Astrocyte (in vitro differentiated cells and primary cell): ENCODE measurements at regions not wholly inside any gene's neighbourhood (a gene's known extent, or its start where the extent isn't known, plus 50 kb on each side); places are given as distances from the start of the nearest gene placed in this dataset.
"Not testable (repeated sequence)": the region's sequence is repeated elsewhere in the genome, so short reads cannot be mapped to it uniquely, and the experiment has no call there.

Experiments used
- DNase-seq: peaks from one replicate; pipeline ENCODE4 v3.0.0-alpha.2; 2010; ENCODE audit warnings: low read depth
- FAIRE-seq: peaks from 2 replicates; lab custom pipeline; 2011; peaks lifted over from hg19 to GRCh38; lab: Jason Lieb, UNC
- H2AFZ ChIP-seq: 2 replicates; pipeline ENCODE4 v1.6.0; 2012; ENCODE audit warnings: low read depth, low read length, inconsistent platforms
- H3K27ac ChIP-seq: 2 replicates; pipeline ENCODE4 v1.5.1; 2011; ENCODE audit warnings: low read depth, low read length, inconsistent platforms
- H3K27me3 ChIP-seq: 2 replicates; pipeline ENCODE4 v1.6.0; 2011; ENCODE audit warnings: low read length, inconsistent platforms; ENCODE audit not compliant: insufficient read depth
- H3K36me3 ChIP-seq: 2 replicates; pipeline ENCODE4 v1.5.1; 2011; ENCODE audit warnings: low read length, inconsistent platforms; ENCODE audit not compliant: insufficient read depth
- H3K4me1 ChIP-seq: 2 replicates; pipeline ENCODE4 v1.5.1; 2011; ENCODE audit warnings: low read length, inconsistent platforms; ENCODE audit not compliant: insufficient read depth
- H3K4me2 ChIP-seq: 2 replicates; pipeline ENCODE4 v1.6.0; 2012; ENCODE audit warnings: low read length, inconsistent platforms
- H3K4me3 ChIP-seq: 2 replicates; pipeline ENCODE4 v1.5.1; 2011; ENCODE audit warnings: low read depth, mild to moderate bottlenecking, low read length, inconsistent platforms; ENCODE audit not compliant: insufficient read depth
- H3K79me2 ChIP-seq: 2 replicates; pipeline ENCODE4 v1.6.0; 2012; ENCODE audit warnings: mild to moderate bottlenecking, low read length, inconsistent platforms; ENCODE audit not compliant: insufficient read depth
- H3K9ac ChIP-seq: 2 replicates; pipeline ENCODE4 v1.6.0; 2012; ENCODE audit warnings: mild to moderate bottlenecking, low read length, inconsistent platforms
- H3K9me3 ChIP-seq: 2 replicates; pipeline ENCODE4 v1.5.1; 2012; ENCODE audit warnings: low read depth, mild to moderate bottlenecking, low read length, inconsistent platforms; ENCODE audit not compliant: insufficient read depth
- H4K20me1 ChIP-seq: 2 replicates; pipeline ENCODE4 v1.6.0; 2012; ENCODE audit warnings: low read length, inconsistent platforms; ENCODE audit not compliant: insufficient read depth
- H3K27ac Mint-ChIP-seq: one replicate; pipeline ENCODE4 v1.8.0; 2021; ENCODE audit warnings: mild to moderate bottlenecking, mixed read lengths; ENCODE audit not compliant: unreplicated experiment
- H3K27me3 Mint-ChIP-seq: one replicate; pipeline ENCODE4 v1.8.0; 2021; ENCODE audit warnings: low read depth, mixed read lengths; ENCODE audit not compliant: unreplicated experiment
- H3K36me3 Mint-ChIP-seq: one replicate; pipeline ENCODE4 v1.8.0; 2021; ENCODE audit warnings: low read depth, mixed read lengths; ENCODE audit not compliant: unreplicated experiment
- H3K4me1 Mint-ChIP-seq: one replicate; pipeline ENCODE4 v1.8.0; 2021; ENCODE audit warnings: low read depth, mixed read lengths; ENCODE audit not compliant: unreplicated experiment
- H3K4me3 Mint-ChIP-seq: one replicate; pipeline ENCODE4 v1.8.0; 2021; ENCODE audit warnings: mild to moderate bottlenecking, moderate library complexity, mixed read lengths; ENCODE audit not compliant: unreplicated experiment
- H3K9me3 Mint-ChIP-seq: one replicate; pipeline ENCODE4 v1.8.0; 2021; ENCODE audit warnings: mild to moderate bottlenecking, mixed read lengths; ENCODE audit not compliant: unreplicated experiment
- EZH2 ChIP-seq: IDR thresholded peaks from 2 replicates; pipeline ENCODE4 v1.6.1; 2012; ENCODE audit warnings: mild to moderate bottlenecking, low read length, inconsistent platforms; ENCODE audit not compliant: insufficient read depth
- TF ChIP-seq, protein P1 (sequence below): IDR thresholded peaks from 2 replicates; pipeline ENCODE4 v1.5.1; 2011; ENCODE audit warnings: low read depth, mild to moderate bottlenecking, inconsistent platforms, low read length, moderate library complexity; ENCODE audit not compliant: insufficient read depth

DNA sequence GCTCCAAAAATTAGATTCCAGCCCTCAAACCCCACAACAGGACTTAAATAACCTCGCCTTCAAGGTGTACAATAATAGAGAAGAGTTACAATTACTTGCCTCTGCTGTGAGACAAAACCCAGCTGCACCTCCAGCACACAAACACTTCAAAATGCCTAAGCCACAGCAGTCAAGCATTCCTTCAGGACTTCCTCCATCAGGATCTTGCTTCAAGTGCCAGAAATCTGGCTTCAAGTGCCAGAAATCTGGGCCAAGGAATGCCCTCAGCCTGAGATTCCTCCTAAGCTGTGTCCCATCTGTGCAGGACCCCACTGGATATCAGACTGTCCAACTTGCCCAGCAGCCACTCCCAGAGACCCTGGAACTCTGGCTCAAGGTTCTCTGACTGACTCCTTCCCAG, 1088.3 kb downstream of the SORCS3 start:
- Histone ChIP-seq H3K4me1 (no peaks in the 10 kb centered on the region), H3K36me3 (no peaks in the 10 kb centered on the region), H2AFZ (no peak overlapping the region), H3K4me3 (no peak overlapping the region), H3K79me2 (no peaks in the 10 kb centered on the region), H4K20me1 (no peaks in the 10 kb centered on the region), H3K27ac (no peak overlapping the region), H3K9me3 (no peaks in the 10 kb centered on the region), H3K4me2 (no peak overlapping the region), H3K27me3 (no peaks in the 10 kb centered on the region), H3K9ac (no peak overlapping the region)
- Mint-ChIP-seq H3K4me1 (no peaks in the 10 kb centered on the region), H3K27ac (no peak overlapping the region), H3K36me3 (no peaks in the 10 kb centered on the region), H3K27me3 (peaks cover 3% of the 10 kb centered on the region), H3K4me3 (no peak overlapping the region), H3K9me3 (peaks cover 6% of the 10 kb centered on the region)
- TF ChIP-seq EZH2, result no peak
- TF ChIP-seq, protein P1, sequence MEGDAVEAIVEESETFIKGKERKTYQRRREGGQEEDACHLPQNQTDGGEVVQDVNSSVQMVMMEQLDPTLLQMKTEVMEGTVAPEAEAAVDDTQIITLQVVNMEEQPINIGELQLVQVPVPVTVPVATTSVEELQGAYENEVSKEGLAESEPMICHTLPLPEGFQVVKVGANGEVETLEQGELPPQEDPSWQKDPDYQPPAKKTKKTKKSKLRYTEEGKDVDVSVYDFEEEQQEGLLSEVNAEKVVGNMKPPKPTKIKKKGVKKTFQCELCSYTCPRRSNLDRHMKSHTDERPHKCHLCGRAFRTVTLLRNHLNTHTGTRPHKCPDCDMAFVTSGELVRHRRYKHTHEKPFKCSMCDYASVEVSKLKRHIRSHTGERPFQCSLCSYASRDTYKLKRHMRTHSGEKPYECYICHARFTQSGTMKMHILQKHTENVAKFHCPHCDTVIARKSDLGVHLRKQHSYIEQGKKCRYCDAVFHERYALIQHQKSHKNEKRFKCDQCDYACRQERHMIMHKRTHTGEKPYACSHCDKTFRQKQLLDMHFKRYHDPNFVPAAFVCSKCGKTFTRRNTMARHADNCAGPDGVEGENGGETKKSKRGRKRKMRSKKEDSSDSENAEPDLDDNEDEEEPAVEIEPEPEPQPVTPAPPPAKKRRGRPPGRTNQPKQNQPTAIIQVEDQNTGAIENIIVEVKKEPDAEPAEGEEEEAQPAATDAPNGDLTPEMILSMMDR, result no peak
- no peak for FAIRE-seq
- DNase-seq, result no peak

DNA sequence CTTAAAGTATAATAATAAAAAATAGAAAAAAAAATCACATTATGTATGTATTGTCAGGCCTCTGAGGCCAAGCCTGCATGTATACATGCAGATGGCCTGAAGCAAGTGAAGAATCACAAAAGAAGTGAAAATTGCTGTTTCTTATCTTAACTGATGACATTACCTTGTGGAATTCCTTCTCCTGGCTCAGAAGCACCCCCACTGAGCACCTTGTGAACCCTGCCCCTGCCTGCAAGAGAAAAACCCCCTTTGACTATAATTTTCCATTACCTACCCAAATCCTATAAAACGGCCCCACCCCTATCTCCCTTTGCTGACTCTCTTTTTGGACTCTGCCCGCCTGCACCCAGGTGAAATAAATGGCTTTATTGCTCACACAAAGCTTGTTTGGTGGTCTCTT, 1086.5 kb downstream of the SORCS3 start:
- not testable (repeated sequence) for FAIRE-seq, H3K4me1 Mint-ChIP-seq, H3K4me3 ChIP-seq, H3K36me3 Mint-ChIP-seq, H3K79me2 ChIP-seq, H3K27me3 Mint-ChIP-seq, H3K27ac Mint-ChIP-seq, H3K9me3 ChIP-seq, H3K36me3 ChIP-seq, H3K4me3 Mint-ChIP-seq, H3K27me3 ChIP-seq, H3K9me3 Mint-ChIP-seq, H3K9ac ChIP-seq, DNase-seq, H3K4me2 ChIP-seq, H3K4me1 ChIP-seq, H2AFZ ChIP-seq, H4K20me1 ChIP-seq, H3K27ac ChIP-seq

DNA sequence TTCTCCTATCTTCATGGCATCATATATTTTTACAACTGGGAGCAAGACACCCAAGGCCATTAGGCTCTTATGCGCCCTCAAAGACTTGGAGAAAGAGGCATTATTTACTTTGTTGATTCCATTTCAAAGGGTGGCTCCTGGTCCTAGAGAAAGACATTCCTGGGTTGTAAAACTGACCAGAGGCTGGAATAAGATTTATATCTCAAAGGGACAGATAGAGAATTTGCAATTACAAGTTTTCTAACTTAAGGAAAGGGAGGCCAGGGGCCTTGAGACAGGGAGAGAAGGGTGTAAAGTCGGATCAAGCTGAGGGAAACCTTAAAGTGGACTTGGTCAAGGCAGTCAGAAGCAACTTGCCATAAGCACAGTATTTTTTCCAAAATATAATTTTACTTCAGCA, 1086.0 kb downstream of the SORCS3 start:
- FAIRE-seq (no peak), DNase-seq (no peak)
- H3K9ac ChIP-seq, result no peak overlapping the region
- TF ChIP-seq, protein P1, result no peak
- no peak for TF ChIP-seq EZH2
- no peaks in the 10 kb centered on the region for H3K9me3 ChIP-seq
- no peak overlapping the region for H3K4me3 ChIP-seq
- Mint-ChIP-seq H3K9me3 (peaks cover 6% of the 10 kb centered on the region), H3K27me3 (peaks cover 3% of the 10 kb centered on the region), H3K4me1 (no peaks in the 10 kb centered on the region), H3K27ac (no peak overlapping the region), H3K4me3 (no peak overlapping the region), H3K36me3 (no peaks in the 10 kb centered on the region)
- no peaks in the 10 kb centered on the region for H3K27me3 ChIP-seq
- H4K20me1 ChIP-seq, result no peaks in the 10 kb centered on the region
- no peak overlapping the region for H3K27ac ChIP-seq
- no peak overlapping the region for H3K4me2 ChIP-seq
- no peaks in the 10 kb centered on the region for H3K36me3 ChIP-seq
- H3K4me1 ChIP-seq, result no peaks in the 10 kb centered on the region
- H2AFZ ChIP-seq, result no peak overlapping the region
- no peaks in the 10 kb centered on the region for H3K79me2 ChIP-seq
